GM11168 (cell line): ENCODE measurements at regions not wholly inside any gene's neighbourhood (a gene's known extent, or its start where the extent isn't known, plus 50 kb on each side); places are given as distances from the start of the nearest gene placed in this dataset.

Experiments used
- in situ Hi-C: fragments of 300-500 bp; cut with MboI; formaldehyde crosslinking; loops from one replicate; pipeline ENCODE4 v1.12.0; 2022; ENCODE audit warnings: low sequenced_read_pairs; ENCODE audit not compliant: unreplicated experiment

- in situ Hi-C loops, result no loop called here
Observed at GRCh38 chr9:106298997-106299396, 564.0 kb upstream of the ZNF462 start.

- in situ Hi-C loops, result no loop called here
Observed at GRCh38 chr9:106304401-106304920, 558.5 kb upstream of the ZNF462 start.

GRCh38 chr9:106305428-106306133 is 557.4 kb upstream of the ZNF462 start:
- in situ Hi-C loops, result no loop called here

GRCh38 chr9:106307670-106308069 is 555.3 kb upstream of the ZNF462 start:
- in situ Hi-C loops, result no loop called here

GRCh38 chr9:106309925-106310324 is 553.0 kb upstream of the ZNF462 start:
- in situ Hi-C loops, result no loop called here

GRCh38 chr9:106310782-106311181 is 552.2 kb upstream of the ZNF462 start:
- in situ Hi-C loops, result no loop called here

- in situ Hi-C loops, result no loop called here
Observed at GRCh38 chr9:106312906-106313305, 550.1 kb upstream of the ZNF462 start.

- in situ Hi-C loops, result no loop called here
Observed at GRCh38 chr9:106314476-106314875, 548.5 kb upstream of the ZNF462 start.

- in situ Hi-C loops, result no loop called here
Observed at GRCh38 chr9:106321394-106322180, 541.4 kb upstream of the ZNF462 start.

GRCh38 chr9:106322706-106323245 is 540.2 kb upstream of the ZNF462 start:
- in situ Hi-C loops, result no loop called here

GRCh38 chr9:106324053-106324585 is 538.8 kb upstream of the ZNF462 start:
- in situ Hi-C loops, result no loop called here

GRCh38 chr9:106324591-106325280 is 538.2 kb upstream of the ZNF462 start:
- in situ Hi-C loops, result no loop called here

- in situ Hi-C loops, result no loop called here
Observed at GRCh38 chr9:106326493-106326892, 536.5 kb upstream of the ZNF462 start.

- in situ Hi-C loops, result no loop called here
Observed at GRCh38 chr9:106333481-106333880, 529.5 kb upstream of the ZNF462 start.

- in situ Hi-C loops, result no loop called here
Observed at GRCh38 chr9:106334081-106334480, 528.9 kb upstream of the ZNF462 start.

- in situ Hi-C loops, result no loop called here
Observed at GRCh38 chr9:106339882-106340281, 523.1 kb upstream of the ZNF462 start.

GRCh38 chr9:106350777-106351176 is 512.2 kb upstream of the ZNF462 start:
- in situ Hi-C loops, result no loop called here

- in situ Hi-C loops, result no loop called here
Observed at GRCh38 chr9:106356924-106357323, 506.0 kb upstream of the ZNF462 start.

- in situ Hi-C loops, result no loop called here
Observed at GRCh38 chr9:106358331-106358730, 504.6 kb upstream of the ZNF462 start.

GRCh38 chr9:106376689-106377088 is 486.3 kb upstream of the ZNF462 start:
- in situ Hi-C loops, result no loop called here
